OCI-LY7 (cell line): ENCODE measurements at regions not wholly inside any gene's neighbourhood (a gene's known extent, or its start where the extent isn't known, plus 50 kb on each side); places are given as distances from the start of the nearest gene placed in this dataset.

ENCODE experiments used
- BruUV-seq: library from RNA; stranded (reverse); fragments of 400-500 nt; replicated peaks from 2 replicates; lab custom pipeline; 2021; lab: Mats Ljungman, UMichigan
- CTCF ChIA-PET: fragments of 300-600 bp; sonication (Branson Sonifier 250); formaldehyde crosslinking; loops from one replicate; lab custom pipeline; 2022; ENCODE audit warnings: antibody characterized with exemption; ENCODE audit not compliant: unreplicated experiment; lab: Charles Lee
- POLR2A ChIA-PET: fragments of 300-600 bp; sonication (Branson Sonifier 250); formaldehyde crosslinking; loops from one replicate; lab custom pipeline; 2022; ENCODE audit warnings: antibody characterized with exemption; lab: Charles Lee
- DNase-seq: peaks from one replicate; pipeline ENCODE4 v3.0.0-alpha.2; 2015; ENCODE audit warnings: low spot score
- H2AFZ ChIP-seq: fragments of 200-600 bp; sonication (generic), shearing (Covaris generic); 2 replicates; pipeline ENCODE4 v1.6.1; 2014; ENCODE audit warnings: mild to moderate bottlenecking, antibody characterized with exemption, low read length, moderate library complexity
- H3K27ac ChIP-seq: fragments of 200-600 bp; sonication (generic); 2 replicates; pipeline ENCODE4 v1.5.1; 2014; ENCODE audit warnings: mixed run types, low read depth, mild to moderate bottlenecking, moderate library complexity, low read length, inconsistent platforms; ENCODE audit not compliant: poor library complexity, severe bottlenecking
- H3K36me3 ChIP-seq: fragments of 200-600 bp; sonication (generic); 2 replicates; pipeline ENCODE4 v1.6.1; 2014; ENCODE audit warnings: mild to moderate bottlenecking, antibody characterized with exemption, low read length, moderate library complexity, mixed read lengths; ENCODE audit not compliant: insufficient read depth
- H3K4me1 ChIP-seq: fragments of 200-600 bp; sonication (generic); 2 replicates; pipeline ENCODE4 v1.5.1; 2014; ENCODE audit warnings: mild to moderate bottlenecking, low read length; ENCODE audit not compliant: insufficient read depth, poor library complexity, severe bottlenecking
- H3K4me2 ChIP-seq: fragments of 200-600 bp; sonication (generic); 2 replicates; pipeline ENCODE4 v1.6.1; 2014; ENCODE audit warnings: mild to moderate bottlenecking, low read length
- H3K4me3 ChIP-seq: fragments of 200-600 bp; sonication (generic); 2 replicates; pipeline ENCODE4 v1.5.1; 2014; ENCODE audit warnings: mild to moderate bottlenecking, low read depth, low read length; ENCODE audit not compliant: poor library complexity, severe bottlenecking
- H3K79me2 ChIP-seq: fragments of 200-600 bp; sonication (generic); 2 replicates; pipeline ENCODE4 v1.6.1; 2016; ENCODE audit warnings: low read depth, mild to moderate bottlenecking, low read length, moderate library complexity, mixed read lengths; ENCODE audit not compliant: insufficient read depth
- H3K9me2 ChIP-seq: fragments of 200-600 bp; sonication (generic); 2 replicates; pipeline ENCODE4 v1.6.1; 2016; ENCODE audit warnings: mild to moderate bottlenecking, low read length, mixed read lengths; ENCODE audit not compliant: insufficient read depth
- H3K9me3 ChIP-seq: fragments of 200-600 bp; sonication (generic); 2 replicates; pipeline ENCODE4 v1.6.1; 2014; ENCODE audit warnings: mild to moderate bottlenecking, mixed run types, low read length, mixed read lengths
- H4K20me1 ChIP-seq: fragments of 200-600 bp; sonication (generic); 2 replicates; pipeline ENCODE4 v1.6.1; 2014; ENCODE audit warnings: mild to moderate bottlenecking, antibody characterized with exemption, low read length, moderate library complexity, mixed read lengths; ENCODE audit not compliant: insufficient read depth
- EZH2phosphoT487 ChIP-seq: fragments of 200-600 bp; sonication (generic); IDR thresholded peaks from 2 replicates; pipeline ENCODE4 v1.6.1; 2018; ENCODE audit warnings: low read depth, borderline replicate concordance, mild to moderate bottlenecking, mixed run types, antibody characterized with exemption, low read length, moderate library complexity, mixed read lengths
- intact Hi-C: fragments of 100-400 bp; cut with micrococcal nuclease; formaldehyde crosslinking; loops from one replicate; pipeline ENCODE4 v1.10.0; 2022; ENCODE audit not compliant: unreplicated experiment
- TF ChIP-seq, protein P1 (sequence below): fragments of 200-600 bp; sonication (generic); conservative IDR thresholded peaks from 2 replicates; pipeline ENCODE4 v1.5.1; 2014; ENCODE audit warnings: mild to moderate bottlenecking, antibody characterized with exemption, low read length, moderate library complexity, mixed read lengths

DNA sequence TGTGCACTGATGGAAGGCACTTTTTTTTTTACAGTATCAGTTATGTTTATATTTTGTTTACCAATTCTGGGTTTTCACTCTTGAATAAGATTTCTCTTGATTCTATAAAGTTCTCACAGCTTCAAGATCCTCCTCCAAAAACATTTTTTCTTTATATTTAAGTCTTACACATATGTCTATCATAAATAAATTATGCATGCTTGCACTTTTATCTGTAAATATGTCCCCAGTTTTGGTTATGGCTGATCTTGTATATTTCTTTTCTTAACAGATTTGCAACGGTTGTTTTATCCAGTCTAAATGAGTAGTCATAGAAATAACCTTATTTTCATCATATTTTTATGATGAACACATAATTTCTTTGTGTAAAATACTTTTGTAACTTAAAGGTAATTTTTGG is 1456.5 kb downstream of the MRPL39 start:
- no peak for DNase-seq
- no peaks in the 10 kb centered on the region for H3K4me1 ChIP-seq
- H3K36me3 ChIP-seq = no peaks in the 10 kb centered on the region
- no peak overlapping the region for H3K4me3 ChIP-seq
- BruUV-seq = no TSS peak
- ChIA-PET POLR2A (no interaction called here), CTCF (no interaction called here)
- H2AFZ ChIP-seq = no peak overlapping the region
- peaks cover 27% of the 10 kb centered on the region for H3K9me3 ChIP-seq
- no peak overlapping the region for H3K27ac ChIP-seq
- H3K79me2 ChIP-seq = no peaks in the 10 kb centered on the region
- H3K9me2 ChIP-seq = no peaks in the 10 kb centered on the region
- no peaks in the 10 kb centered on the region for H4K20me1 ChIP-seq
- H3K4me2 ChIP-seq = no peak overlapping the region
- no peak for TF ChIP-seq EZH2phosphoT487
- TF ChIP-seq, protein P1, sequence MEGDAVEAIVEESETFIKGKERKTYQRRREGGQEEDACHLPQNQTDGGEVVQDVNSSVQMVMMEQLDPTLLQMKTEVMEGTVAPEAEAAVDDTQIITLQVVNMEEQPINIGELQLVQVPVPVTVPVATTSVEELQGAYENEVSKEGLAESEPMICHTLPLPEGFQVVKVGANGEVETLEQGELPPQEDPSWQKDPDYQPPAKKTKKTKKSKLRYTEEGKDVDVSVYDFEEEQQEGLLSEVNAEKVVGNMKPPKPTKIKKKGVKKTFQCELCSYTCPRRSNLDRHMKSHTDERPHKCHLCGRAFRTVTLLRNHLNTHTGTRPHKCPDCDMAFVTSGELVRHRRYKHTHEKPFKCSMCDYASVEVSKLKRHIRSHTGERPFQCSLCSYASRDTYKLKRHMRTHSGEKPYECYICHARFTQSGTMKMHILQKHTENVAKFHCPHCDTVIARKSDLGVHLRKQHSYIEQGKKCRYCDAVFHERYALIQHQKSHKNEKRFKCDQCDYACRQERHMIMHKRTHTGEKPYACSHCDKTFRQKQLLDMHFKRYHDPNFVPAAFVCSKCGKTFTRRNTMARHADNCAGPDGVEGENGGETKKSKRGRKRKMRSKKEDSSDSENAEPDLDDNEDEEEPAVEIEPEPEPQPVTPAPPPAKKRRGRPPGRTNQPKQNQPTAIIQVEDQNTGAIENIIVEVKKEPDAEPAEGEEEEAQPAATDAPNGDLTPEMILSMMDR = no peak
- intact Hi-C loops = no loop called here

DNA sequence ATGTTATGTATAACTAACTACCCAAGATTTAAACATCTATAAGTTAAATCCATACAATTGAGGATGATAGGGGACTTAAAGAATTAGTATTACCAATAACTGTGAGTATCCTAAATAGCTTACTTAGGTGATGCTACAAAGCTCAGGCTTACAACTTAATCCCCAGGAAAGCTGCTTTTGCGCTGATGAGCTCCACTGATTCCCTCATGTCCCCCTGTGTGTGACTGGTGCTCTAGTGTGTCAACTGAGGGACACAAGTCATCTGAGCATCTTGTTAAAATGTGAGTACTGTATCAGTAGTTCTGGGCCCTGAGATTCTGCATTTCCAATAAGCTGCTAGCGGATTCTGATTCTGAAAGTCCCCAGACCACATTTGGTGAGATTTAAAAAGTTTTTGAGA is 1458.8 kb downstream of the MRPL39 start:
- H3K9me2 ChIP-seq = no peaks in the 10 kb centered on the region
- H2AFZ ChIP-seq = no peak overlapping the region
- no peaks in the 10 kb centered on the region for H4K20me1 ChIP-seq
- no peaks in the 10 kb centered on the region for H3K79me2 ChIP-seq
- peaks cover 32% of the 10 kb centered on the region for H3K9me3 ChIP-seq
- DNase-seq = no peak
- POLR2A ChIA-PET = no interaction called here
- H3K27ac ChIP-seq = no peak overlapping the region
- CTCF ChIA-PET = no interaction called here
- no peaks in the 10 kb centered on the region for H3K4me1 ChIP-seq
- intact Hi-C loops = no loop called here
- H3K4me3 ChIP-seq = no peak overlapping the region
- TF ChIP-seq, protein P1 = no peak
- no peak for TF ChIP-seq EZH2phosphoT487
- H3K36me3 ChIP-seq = no peaks in the 10 kb centered on the region
- BruUV-seq = no TSS peak
- H3K4me2 ChIP-seq = no peak overlapping the region

DNA sequence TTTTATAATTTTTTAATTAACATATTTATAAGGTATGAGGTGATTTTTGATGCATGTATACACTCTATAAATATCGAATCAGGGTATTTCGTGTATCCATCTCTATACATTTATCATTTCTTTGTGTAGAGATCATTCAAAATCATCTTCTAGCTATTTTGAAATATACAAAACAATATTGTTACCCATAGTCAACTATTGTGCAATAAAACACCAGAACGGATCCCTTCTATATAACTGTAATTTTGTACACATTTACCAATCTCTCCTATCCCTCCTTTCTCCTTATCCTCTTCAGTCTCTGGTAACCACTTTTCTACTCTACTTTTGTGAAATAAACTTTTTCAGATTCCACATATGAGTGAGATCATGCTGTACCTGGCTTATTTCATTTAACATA is 1459.6 kb downstream of the MRPL39 start:
- no peaks in the 10 kb centered on the region for H3K4me1 ChIP-seq
- no peaks in the 10 kb centered on the region for H3K36me3 ChIP-seq
- POLR2A ChIA-PET = no interaction called here
- peaks cover 29% of the 10 kb centered on the region for H3K9me3 ChIP-seq
- TF ChIP-seq, protein P1 = no peak
- TF ChIP-seq EZH2phosphoT487 = no peak
- no peaks in the 10 kb centered on the region for H4K20me1 ChIP-seq
- no peaks in the 10 kb centered on the region for H3K9me2 ChIP-seq
- H3K27ac ChIP-seq = no peak overlapping the region
- H2AFZ ChIP-seq = no peak overlapping the region
- H3K79me2 ChIP-seq = no peaks in the 10 kb centered on the region
- BruUV-seq = no TSS peak
- H3K4me2 ChIP-seq = no peak overlapping the region
- H3K4me3 ChIP-seq = no peak overlapping the region
- DNase-seq = no peak
- CTCF ChIA-PET = no interaction called here
- intact Hi-C loops = no loop called here
